Amygdala (tissue), 56 donors: ENCODE measurements at regions not wholly inside any gene's neighbourhood (a gene's known extent, or its start where the extent isn't known, plus 50 kb on each side); places are given as distances from the start of the nearest gene placed in this dataset.

Experiments
- DNase-seq, 56 donors: peaks; one replicate each; lab custom pipeline; 2025; lab: John Stamatoyannopoulos, UW

GRCh38 chr4:19379191-19379708 lies 872.5 kb upstream of the SLIT2 start:
- no peak for DNase-seq

- DNase-seq: no peak
Observed at GRCh38 chr4:19375931-19376330, 875.8 kb upstream of the SLIT2 start.

- no peak for DNase-seq
Observed at GRCh38 chr4:19375136-19375804, 876.4 kb upstream of the SLIT2 start.

DNA sequence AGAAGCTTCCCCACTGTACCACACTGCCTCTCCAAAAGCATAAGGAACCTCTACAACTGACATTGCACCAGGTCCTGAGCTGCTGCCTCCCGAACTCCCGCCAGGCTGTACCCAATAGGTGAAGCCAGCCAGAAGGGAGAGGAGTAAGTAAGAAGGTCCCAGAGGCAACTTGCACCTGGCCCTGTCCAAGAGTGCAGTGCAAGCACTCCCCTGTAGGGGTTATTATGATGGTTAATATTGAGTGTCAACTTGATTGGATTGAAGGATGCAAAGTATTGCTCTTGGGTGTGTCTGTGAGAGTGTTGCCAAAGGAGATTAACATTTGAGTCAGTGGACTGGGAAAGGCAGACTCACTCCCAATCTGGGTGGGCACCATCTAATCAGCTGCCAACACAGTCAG lies 879.3 kb upstream of the SLIT2 start:
- DNase-seq: no peak

DNA sequence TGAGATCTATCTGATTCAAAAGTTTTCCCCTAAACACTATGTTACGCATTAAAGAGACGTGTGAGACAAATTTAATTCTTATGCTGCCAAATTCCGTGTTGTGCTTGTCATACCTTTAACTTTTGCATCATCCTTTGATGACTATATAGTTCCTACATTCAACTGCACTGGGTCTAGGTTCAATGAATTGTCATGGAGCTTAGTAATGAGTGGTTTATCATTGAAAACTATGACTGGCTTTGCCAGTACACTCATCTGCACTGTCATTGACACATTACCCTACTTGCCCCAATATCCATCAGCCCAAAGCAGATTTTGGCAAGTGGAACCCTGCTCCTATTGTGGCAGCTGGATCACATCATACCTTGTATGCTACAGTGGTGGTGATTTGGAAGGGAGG lies 882.9 kb upstream of the SLIT2 start:
- no peak for DNase-seq

DNA sequence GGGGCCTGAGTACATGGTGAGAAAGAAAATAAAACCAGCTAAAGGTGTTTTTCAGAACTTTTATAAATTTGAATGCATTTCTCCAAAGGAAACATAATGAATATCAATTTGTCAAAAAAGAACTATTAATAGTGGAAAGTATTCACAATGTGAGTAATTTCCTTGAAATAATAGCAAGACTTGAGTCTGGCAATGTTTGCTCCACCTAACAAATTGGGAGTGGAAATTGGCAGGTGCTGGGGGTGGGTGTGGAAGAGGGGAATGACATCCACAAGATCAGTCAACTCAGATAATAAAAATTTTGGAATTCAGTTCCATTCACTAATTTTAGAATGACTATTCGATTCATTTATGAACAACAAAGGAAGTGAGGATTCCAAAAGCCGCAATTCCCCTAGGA lies 884.8 kb upstream of the SLIT2 start:
- no peak for DNase-seq

- no peak for DNase-seq
Observed at GRCh38 chr4:19358015-19358414, 893.7 kb upstream of the SLIT2 start.

- no peak for DNase-seq
Observed at GRCh38 chr4:19349416-19349815, 902.3 kb upstream of the SLIT2 start.

GRCh38 chr4:19348746-19349145 lies 903.0 kb upstream of the SLIT2 start:
- DNase-seq: no peak

DNA sequence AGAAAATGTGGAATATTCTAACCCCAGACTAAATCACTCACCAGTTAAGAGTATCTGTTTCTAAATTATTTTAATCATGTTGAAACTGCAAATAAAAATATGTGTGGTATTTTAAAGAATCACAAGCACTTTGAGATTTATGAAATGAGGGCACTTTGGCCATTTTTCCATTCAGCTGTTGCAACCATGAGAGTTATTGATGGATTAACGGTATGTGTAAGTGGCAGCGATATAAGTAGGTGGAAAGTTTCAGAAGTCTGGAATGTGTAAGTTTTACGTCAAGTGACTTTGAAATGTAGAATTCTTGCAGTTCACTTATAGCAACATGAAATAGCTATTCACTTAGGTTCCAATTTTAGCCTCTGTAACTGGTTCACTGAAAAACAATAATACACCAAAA lies 905.1 kb upstream of the SLIT2 start:
- no peak for DNase-seq

GRCh38 chr4:19329631-19330030 lies 922.1 kb upstream of the SLIT2 start:
- DNase-seq: no peak

GRCh38 chr4:19329077-19329476 lies 922.6 kb upstream of the SLIT2 start:
- DNase-seq: no peak

- no peak for DNase-seq
Observed at GRCh38 chr4:19327364-19327763, 924.3 kb upstream of the SLIT2 start.

DNA sequence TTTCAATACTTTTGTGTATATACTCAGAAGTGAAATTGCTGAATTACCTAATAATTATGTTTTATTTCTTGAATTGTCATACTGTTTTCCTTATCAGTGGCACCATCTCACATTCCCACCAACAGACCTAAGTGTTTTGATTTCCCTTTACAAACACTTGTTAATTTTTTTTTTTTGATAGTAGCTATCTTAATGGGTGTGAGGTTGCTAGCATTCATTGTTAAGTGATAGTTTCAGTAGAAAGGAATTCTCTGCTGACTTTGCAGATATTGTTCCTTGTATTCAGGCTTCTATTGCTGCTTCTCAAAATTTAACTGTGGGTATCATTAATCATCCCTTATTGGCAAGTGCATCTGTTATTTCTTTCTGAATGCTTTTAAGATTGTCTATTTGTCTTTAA lies 927.5 kb upstream of the SLIT2 start:
- no peak for DNase-seq

GRCh38 chr4:19319607-19320006 lies 932.1 kb upstream of the SLIT2 start:
- DNase-seq: no peak

GRCh38 chr4:19317377-19317776 lies 934.3 kb upstream of the SLIT2 start:
- DNase-seq: no peak

- no peak for DNase-seq
Observed at GRCh38 chr4:19314116-19314515, 937.6 kb upstream of the SLIT2 start.

DNA sequence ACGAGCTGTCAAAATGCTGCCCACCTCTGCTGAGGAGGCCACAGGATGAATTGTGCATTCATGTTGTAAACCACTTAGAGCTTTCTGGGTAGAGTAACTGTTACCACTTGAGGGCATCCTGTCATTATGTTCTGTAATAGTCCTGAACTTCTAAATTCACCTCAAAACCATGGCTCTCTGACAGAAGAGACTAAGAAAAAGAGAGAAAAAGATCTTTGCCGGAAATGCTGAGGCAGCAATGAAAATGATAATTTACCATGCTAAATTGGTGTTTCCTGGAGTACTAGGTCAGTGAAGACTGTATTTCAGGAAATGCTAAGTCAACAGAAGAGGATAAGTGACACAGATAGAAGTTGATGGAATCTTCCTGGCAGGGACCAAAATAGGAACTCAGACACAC lies 942.3 kb upstream of the SLIT2 start:
- DNase-seq: no peak

DNA sequence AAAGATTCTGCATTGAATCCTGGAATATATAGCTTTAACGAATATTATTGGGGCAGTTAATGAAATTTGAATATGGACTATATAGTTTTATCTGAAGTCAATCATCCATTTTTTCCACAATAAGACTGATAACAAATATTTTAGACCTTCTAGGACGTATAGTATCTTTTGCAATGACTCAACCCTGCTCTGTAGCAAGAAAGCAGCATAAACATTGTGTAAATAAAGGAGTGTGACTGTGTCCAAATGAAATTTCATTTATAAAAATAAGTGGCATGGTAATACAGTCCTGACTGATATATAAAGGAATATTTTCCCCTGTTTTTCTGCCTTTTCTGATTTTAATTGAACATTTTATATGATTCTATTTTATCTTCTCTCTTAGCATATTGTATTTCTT lies 947.7 kb upstream of the SLIT2 start:
- DNase-seq: no peak

GRCh38 chr4:19301527-19301926 lies 950.2 kb upstream of the SLIT2 start:
- DNase-seq: no peak

GRCh38 chr4:19300213-19300612 lies 951.5 kb upstream of the SLIT2 start:
- DNase-seq: no peak

DNA sequence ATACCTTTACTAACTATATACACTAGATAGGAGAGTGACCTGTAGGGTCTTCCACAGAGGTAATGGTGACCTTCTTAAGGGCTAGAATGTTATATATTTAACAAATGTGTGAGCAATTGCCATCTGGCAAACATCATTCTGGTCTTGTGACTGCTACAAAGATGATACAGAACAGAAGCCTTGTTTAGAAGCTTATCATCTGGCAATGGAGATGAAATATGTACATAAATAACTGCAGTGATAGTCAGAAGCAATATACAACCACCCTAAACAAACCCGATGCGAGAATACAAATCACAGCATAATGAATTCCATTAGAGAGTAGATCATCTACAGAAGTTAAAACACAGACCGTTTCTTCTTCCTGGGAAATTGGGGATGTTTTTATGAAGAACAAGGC lies 952.7 kb upstream of the SLIT2 start:
- no peak for DNase-seq

DNA sequence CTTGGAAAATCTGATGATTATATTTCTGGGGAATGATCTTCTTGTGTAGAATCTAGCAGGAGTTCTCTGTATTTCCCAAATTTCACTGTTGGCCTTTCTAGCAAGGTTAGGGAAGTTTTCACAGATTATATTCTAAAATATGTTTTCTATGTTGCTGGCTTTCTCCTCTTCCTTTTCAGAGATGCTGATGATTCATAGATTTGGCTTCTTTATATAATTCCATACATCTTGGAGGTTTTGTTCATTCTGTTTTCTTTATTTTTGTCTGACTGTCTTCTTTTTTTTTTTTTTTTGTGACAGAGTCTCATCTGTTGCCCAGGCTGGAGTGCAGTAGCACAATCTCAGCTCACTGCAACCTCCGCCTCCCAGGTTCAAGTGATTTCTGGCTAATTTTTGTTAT lies 957.9 kb upstream of the SLIT2 start:
- no peak for DNase-seq
